ENCODE measurements at regions not wholly inside any gene's neighbourhood (a gene's known extent, or its start where the extent isn't known, plus 50 kb on each side); places are given as distances from the start of the nearest gene placed in this dataset.

- TF ChIP-seq KAT2B (IDR thresholded peaks at IDR 0.05; ENCODE audit: borderline replicate concordance, low read depth, low read length) (no peak), THAP7 (CRISPR knock-in tag; IDR thresholded peaks at IDR 0.05) (no peak), HBP1 (CRISPR knock-in tag; IDR thresholded peaks at IDR 0.05; ENCODE audit: low read depth) (no peak), SRF (IDR thresholded peaks at IDR 0.05; ENCODE audit: low read depth, low read length) (no peak), HNF4G (IDR thresholded peaks at IDR 0.05; ENCODE audit: borderline replicate concordance, low read depth, low read length) (0 out of 2 replicates have a peak, but pooled peaks have one; percentile 25), HNF4G (CRISPR knock-in tag; IDR thresholded peaks at IDR 0.05; ENCODE audit: borderline replicate concordance, low read depth) (no peak), PATZ1 (CRISPR knock-in tag; IDR thresholded peaks at IDR 0.05) (peak; percentile 55), SATB2 (CRISPR knock-in tag; IDR thresholded peaks at IDR 0.05) (no peak), ZNF235 (CRISPR knock-in tag; IDR thresholded peaks at IDR 0.05; ENCODE audit: borderline replicate concordance) (no peak), ZNF33A (CRISPR knock-in tag; IDR thresholded peaks at IDR 0.05; ENCODE audit: borderline replicate concordance) (no peak), BRD4 (CRISPR knock-in tag; IDR thresholded peaks at IDR 0.05) (no peak), ZBTB4 (CRISPR knock-in tag; IDR thresholded peaks at IDR 0.05; ENCODE audit: borderline replicate concordance) (no peak), REXO4 (CRISPR knock-in tag; IDR thresholded peaks at IDR 0.05; ENCODE audit: borderline replicate concordance) (no peak), FOSL2 (CRISPR knock-in tag; IDR thresholded peaks at IDR 0.05) (peak; percentile 33; the same call in 1 of the 2 replicates), ZSCAN5A (CRISPR knock-in tag; IDR thresholded peaks at IDR 0.05; ENCODE audit: borderline replicate concordance) (peak; percentile 81; the same call in 1 of the 2 replicates), GMEB2 (CRISPR knock-in tag; IDR thresholded peaks at IDR 0.05; ENCODE audit: low read depth) (no peak), STAT5B (CRISPR knock-in tag; IDR thresholded peaks at IDR 0.05) (no peak), MEIS1 (CRISPR knock-in tag; IDR thresholded peaks at IDR 0.05; ENCODE audit: borderline replicate concordance) (peak; percentile 93), POGZ (CRISPR knock-in tag; IDR thresholded peaks at IDR 0.05) (peak; percentile 82), ZNF720 (CRISPR knock-in tag; IDR thresholded peaks at IDR 0.05) (no peak)
Measured at GRCh38 chr17:30588798-30589247, 111.6 kb downstream of the GOSR1 start (continued).
